ENCODE measurements at regions not wholly inside any gene's neighbourhood (a gene's known extent, or its start where the extent isn't known, plus 50 kb on each side); places are given as distances from the start of the nearest gene placed in this dataset.
"Not testable (repeated sequence)": the region's sequence is repeated elsewhere in the genome, so short reads cannot be mapped to it uniquely, and the experiment has no call there.

GRCh38 chr2:51791496-51791895 is 759.6 kb upstream of the NRXN1 start:
- no peak for DNase-seq

DNA sequence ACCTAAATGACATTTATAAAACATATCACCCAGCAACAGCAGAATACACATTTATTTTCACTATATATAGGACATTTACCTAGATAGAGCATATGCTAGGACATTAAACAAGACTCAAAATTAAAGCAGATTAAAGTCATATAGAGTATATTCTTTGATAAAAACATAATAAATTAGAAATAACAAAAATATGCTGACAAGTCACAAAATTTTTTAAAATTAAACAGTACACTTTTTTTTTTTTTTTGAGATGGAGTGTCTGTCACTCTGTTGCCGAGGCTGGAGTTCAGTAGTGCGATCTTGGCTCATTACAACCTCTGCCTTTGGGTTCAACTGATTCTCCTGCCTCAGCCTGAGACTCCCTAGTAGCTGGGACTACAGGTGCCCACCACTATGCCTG is 758.9 kb upstream of the NRXN1 start:
- no peak for DNase-seq

DNA sequence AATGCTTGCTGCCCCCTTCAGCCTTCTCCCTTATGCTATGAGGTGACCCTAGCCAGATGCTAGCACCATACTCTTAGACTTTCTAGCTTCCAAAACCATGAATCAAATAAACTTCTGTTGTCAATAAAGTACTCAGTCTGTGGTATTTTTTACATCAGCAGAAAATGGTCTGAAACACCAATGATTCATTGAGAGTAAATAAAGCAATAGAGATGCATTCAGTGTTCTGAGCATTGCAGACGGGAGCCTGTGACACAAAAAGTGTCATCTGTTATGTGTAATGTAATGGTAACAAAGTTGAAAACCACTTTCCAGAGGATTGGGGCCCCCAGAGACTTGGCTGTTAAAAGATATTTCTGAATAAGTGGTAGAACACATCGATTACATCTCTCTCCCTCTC is 758.0 kb upstream of the NRXN1 start:
- no peak for DNase-seq

DNA sequence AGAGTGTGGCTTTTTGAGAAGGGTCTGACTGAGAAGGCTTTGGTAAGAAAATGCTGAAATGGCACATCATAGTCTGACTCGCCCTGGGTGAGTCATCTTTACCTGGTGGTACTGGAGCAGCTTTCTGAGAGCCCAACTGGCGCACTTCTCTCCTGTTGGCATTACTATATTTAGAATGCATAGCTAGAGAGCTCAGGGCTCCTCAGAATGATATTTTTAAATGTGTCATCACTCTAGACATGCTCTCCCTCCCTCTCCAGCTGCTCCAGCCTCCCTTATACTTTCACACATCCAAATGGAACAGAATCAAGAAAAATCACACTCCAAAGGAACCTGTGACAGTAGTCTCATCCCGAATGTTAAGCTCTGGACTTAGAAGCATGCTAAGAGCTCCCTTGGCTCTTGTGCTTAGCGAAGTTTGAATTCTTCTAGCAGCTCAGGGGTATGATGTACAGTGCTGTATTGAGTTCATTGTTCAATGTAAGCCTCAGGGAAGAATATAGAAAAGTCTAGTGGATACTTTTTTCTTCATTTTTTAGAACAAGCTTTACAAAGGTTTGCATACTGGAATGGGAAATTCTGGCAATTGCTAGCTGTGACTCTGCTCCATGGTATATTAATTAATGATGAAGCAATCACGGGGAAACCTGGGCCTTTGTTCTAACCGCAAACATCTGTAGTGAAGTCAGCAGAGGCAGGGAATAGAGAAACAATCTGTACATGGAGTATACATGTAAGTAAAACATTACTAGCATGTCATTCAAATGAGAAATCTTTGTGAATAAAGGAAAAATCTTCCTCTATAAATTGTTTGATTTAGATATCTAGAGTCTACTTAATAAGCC is 751.2 kb upstream of the NRXN1 start:
- DNase-seq, result no peak

DNA sequence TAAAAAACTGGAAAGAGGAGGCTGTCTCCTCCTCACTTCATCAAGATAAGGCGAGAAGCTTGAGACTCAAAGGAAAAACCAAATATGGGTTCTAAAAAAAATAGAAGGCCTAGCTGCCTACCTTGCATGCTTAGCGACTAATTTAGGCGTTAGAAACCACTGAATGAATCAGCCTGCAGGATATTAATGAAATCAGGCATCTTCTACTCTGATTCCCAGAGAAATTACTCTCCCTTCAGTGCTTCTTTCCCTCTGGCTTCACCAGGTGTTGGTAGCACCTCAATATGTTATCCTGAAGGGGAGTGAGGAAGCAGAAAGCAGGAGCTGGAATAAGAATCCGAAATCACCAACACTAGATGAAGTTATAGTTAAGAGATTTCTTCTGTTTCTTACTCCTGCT is 749.8 kb upstream of the NRXN1 start:
- DNase-seq, result no peak

- DNase-seq, result no peak
These were observed 748.4 kb upstream of the NRXN1 start for GRCh38 chr2:51780353-51780752.

GRCh38 chr2:51779723-51780122 is 747.8 kb upstream of the NRXN1 start:
- not testable (repeated sequence) for DNase-seq

DNA sequence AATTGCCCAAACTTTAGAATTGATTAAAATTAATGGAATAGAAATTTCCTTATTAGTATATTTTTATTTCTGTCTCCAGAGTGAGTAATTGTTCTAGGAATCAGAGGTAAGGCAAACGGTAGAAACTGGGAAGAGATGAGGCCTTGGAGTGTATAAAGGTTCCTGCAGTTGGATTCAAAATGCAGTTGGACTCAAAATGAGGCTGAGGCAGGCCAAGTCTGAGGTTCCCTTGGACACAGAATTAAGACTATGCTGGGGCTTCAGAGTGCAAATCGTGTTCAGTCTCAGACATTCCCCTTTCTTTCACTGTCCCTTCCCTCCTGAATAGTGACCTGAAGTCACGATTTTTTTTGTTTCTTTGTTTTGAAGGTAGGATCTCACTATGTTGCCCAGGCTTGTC is 746.9 kb upstream of the NRXN1 start:
- no peak for DNase-seq

GRCh38 chr2:51774606-51775005 is 742.7 kb upstream of the NRXN1 start:
- not testable (repeated sequence) for DNase-seq

DNA sequence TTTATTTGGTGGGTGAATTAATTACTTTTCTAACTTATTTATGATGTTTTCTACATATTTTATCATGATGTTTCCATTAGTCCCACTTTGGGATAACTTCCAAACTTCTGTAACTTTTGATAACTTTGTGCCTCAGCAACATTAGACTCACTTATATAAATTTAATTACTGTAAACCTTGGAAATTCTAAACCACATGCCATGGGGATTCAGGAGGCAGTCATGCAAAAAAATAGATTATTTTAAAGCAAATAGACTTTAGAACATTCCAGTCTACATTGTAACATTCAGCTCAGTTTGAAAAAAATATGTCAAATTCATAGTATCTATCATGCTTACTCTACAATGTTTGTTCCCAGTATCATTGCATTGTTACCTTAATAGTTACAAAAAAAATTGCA is 728.5 kb upstream of the NRXN1 start:
- no peak for DNase-seq

GRCh38 chr2:51758081-51758480 is 726.1 kb upstream of the NRXN1 start:
- no peak for DNase-seq

DNA sequence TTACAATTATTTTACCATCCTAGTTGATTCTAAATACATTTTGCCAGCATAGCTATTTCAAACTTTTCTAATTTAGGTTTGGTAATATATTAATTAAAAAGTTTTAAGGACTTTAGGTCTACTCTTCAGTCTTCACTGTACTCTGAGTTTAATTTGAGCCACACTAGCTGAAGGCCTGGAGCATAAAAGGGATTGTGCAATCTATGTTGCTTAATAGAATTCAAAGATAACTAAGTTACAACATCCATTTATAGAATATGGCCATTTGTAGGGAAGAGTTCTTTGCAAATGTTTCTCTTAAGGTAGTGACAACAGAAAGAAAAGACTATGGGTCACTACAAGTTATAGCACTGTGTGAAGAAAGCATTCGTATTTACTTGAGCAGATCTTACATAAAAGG is 702.2 kb upstream of the NRXN1 start:
- no peak for DNase-seq

DNA sequence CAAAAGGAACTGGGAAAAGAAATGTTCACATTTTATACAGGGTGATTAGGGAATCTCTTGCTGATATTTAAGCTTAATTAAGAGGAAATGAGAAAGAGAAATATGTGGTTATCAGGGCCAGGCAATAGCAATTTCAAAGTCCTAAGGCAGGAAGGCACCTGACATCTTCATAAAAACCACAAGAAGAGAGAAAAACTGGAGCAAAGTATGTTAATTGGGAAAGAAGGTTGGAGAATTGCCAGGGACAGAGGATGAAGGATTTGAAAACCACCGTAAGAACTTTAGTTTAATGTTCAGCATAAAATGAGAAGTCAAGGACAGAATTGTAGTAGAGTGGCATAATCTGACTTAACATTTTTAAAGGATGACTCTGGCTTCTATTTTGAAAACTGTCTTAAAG is 691.8 kb upstream of the NRXN1 start:
- DNase-seq, result no peak

DNA sequence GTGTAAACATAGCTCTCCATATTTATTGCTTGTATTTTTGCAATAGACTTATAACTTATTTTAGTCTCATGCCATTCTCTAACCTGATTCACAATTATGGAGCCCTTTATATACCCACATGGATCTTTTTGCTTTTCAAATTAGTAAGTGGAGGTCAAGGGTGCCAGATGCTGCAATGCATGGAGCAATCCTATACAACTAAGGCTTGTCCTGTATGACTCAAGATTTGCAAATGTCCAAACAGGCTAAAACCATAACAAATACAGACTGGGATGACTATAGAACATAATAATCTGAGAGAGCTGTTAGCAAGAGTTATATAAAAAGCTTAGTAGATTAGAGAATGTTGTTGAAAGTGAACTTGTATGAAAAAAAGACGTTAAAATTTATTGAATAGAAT is 690.4 kb upstream of the NRXN1 start:
- DNase-seq, result no peak

GRCh38 chr2:51720826-51721225 is 688.9 kb upstream of the NRXN1 start:
- DNase-seq, result no peak

GRCh38 chr2:51718881-51719280 is 686.9 kb upstream of the NRXN1 start:
- DNase-seq, result no peak

GRCh38 chr2:51717312-51717711 is 685.4 kb upstream of the NRXN1 start:
- DNase-seq, result no peak

DNA sequence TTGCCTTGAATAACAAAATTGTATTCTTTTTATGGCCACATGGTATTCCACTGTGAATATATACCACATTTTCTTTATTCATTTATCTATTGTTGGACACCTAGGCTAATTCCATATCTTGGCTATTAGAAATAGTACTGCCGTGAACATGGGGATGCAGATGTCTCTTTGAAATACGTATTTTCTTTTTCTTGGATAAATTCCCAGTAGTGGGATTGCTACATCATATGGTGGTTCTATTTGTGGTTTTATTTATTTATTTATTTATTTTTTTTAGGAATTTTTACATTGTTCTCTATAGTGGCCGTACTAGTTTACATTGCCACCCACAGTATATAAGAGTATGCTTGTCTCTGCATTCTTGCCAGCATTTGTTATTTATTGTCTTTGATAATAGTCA is 679.8 kb upstream of the NRXN1 start:
- DNase-seq, result no peak

DNA sequence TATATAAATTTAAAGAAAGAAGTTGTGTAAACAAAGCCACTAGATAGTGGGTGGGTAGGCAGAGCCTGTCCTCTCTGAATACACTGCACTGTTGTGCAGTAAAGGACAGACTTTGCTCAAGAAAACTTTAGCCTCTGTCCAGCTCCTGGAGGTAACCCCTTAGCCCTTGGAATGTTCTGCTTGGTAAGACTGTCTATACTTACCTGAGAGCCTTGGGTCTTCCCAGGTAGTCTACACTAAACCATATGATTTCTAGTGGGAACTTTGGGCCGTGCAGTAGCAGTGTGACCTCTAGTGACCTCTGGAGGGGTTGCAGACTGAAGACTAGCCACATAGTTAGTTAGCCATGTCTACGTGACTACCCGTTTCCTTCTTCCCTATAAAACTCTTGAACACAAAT is 678.3 kb upstream of the NRXN1 start:
- no peak for DNase-seq

GRCh38 chr2:51707625-51708024 is 675.7 kb upstream of the NRXN1 start:
- no peak for DNase-seq

- DNase-seq, result no peak
These were observed 674.3 kb upstream of the NRXN1 start for GRCh38 chr2:51706220-51706619.

- no peak for DNase-seq
These were observed 673.5 kb upstream of the NRXN1 start for GRCh38 chr2:51705417-51705816.

DNA sequence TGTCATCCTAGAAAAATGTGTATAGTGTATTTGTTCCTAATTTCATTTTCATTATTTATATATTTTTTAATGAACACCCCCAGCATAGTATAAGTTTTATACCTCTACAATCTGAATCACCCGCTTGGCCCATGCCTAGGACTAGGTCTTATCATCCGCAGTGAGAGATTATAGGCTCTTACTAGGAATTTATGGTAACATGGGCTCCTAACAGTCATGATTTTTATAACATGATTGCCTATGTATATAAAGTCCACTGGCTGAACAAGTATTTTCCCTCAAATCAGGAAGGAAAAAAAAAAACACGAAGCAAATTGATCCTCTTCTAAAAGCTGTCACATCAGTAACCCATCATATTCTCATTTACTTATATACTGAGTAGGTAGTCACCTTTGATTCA is 666.1 kb upstream of the NRXN1 start:
- DNase-seq, result no peak

GRCh38 chr2:51697095-51697494 is 665.2 kb upstream of the NRXN1 start:
- no peak for DNase-seq

GRCh38 chr2:51695531-51695930 is 663.6 kb upstream of the NRXN1 start:
- DNase-seq, result no peak

All from bone marrow (tissue), 2 donors.